K562 (cell line): ENCODE measurements at regions not wholly inside any gene's neighbourhood (a gene's known extent, or its start where the extent isn't known, plus 50 kb on each side); places are given as distances from the start of the nearest gene placed in this dataset.

Experiments used
- ATAC-seq: fragments of 200-7000 bp; cut with Tn5 transposase; 3 replicates; pipeline ENCODE4 v1.9.1; 2020; ENCODE audit warnings: moderate library complexity
- BruUV-seq: library from RNA; stranded (reverse); fragments of 400-500 nt; replicated peaks from 2 replicates; lab custom pipeline; 2021; lab: Mats Ljungman, UMichigan
- CTCF ChIA-PET: fragments of 300-600 bp; formaldehyde crosslinking; extraction: SDS; loops from one replicate; lab custom pipeline; 2021; ENCODE audit warnings: low intra/inter-chr PET ratio; lab: Yijun Ruan, JAX
- POLR2A ChIA-PET: fragments of 300-600, 350-650 bp; sonication (Branson Sonifier 250); formaldehyde crosslinking; extraction: SDS; loops from one replicate; lab custom pipeline; 2021; ENCODE audit warnings: antibody characterized with exemption, inconsistent platforms; lab: Yijun Ruan, JAX
- DNase-seq, 4 experiments: peaks; one replicate each; pipeline versions ENCODE4 v3.0.0 to v3.0.0-alpha.2; 2011 to 2018; ENCODE audit warnings: low spot score in 3 of 4, mixed read lengths in 3 of 4; ENCODE audit errors: extremely low read depth in 1 of 4
- FAIRE-seq: peaks from 2 replicates; lab custom pipeline; 2011; peaks lifted over from hg19 to GRCh38; lab: Jason Lieb, UNC
- H2AFZ ChIP-seq: 2 replicates; pipeline ENCODE4 v1.6.0; 2011; ENCODE audit warnings: low read depth, low read length, control low read depth, inconsistent platforms
- H3K27ac ChIP-seq: fragments of 200-600 bp; 3 replicates; pipeline ENCODE4 v1.8.0; 2011; ENCODE audit warnings: low read depth, mild to moderate bottlenecking, control low read depth, inconsistent platforms, low read length, moderate library complexity, mixed read lengths; ENCODE audit errors: extremely low read depth
- H3K27me3 ChIP-seq, 2 experiments: fragments of 300-600 bp in 1 of 2; 2 replicates in 1 of 2; 3 replicates in 1 of 2; pipeline versions ENCODE4 v1.6.0 to v1.8.0; 2011; ENCODE audit warnings: inconsistent platforms in 2 of 2, low read length in 2 of 2, mild to moderate bottlenecking in 1 of 2, mixed read lengths in 1 of 2, moderate library complexity in 1 of 2; ENCODE audit not compliant: control insufficient read depth in 2 of 2, insufficient read depth in 2 of 2
- H3K36me3 ChIP-seq: fragments of 300-600 bp; 3 replicates; pipeline ENCODE4 v1.8.0; 2011; ENCODE audit warnings: mild to moderate bottlenecking, low read length, inconsistent platforms; ENCODE audit not compliant: control insufficient read depth, insufficient read depth
- H3K4me1 ChIP-seq, 2 experiments: fragments of 200-600 bp in 1 of 2; replicated peaks in 1 of 2; 2 replicates in 1 of 2; 3 replicates in 1 of 2; pipeline versions ENCODE4 v1.5.1 to v1.8.0; 2011; ENCODE audit warnings: inconsistent platforms in 2 of 2, low read length in 2 of 2, mild to moderate bottlenecking in 1 of 2, mixed read lengths in 1 of 2, moderate library complexity in 1 of 2; ENCODE audit not compliant: control insufficient read depth in 2 of 2, insufficient read depth in 2 of 2
- H3K4me2 ChIP-seq: 2 replicates; pipeline ENCODE4 v1.6.1; 2011; ENCODE audit warnings: low read length, control low read depth, inconsistent platforms, mixed read lengths; ENCODE audit not compliant: insufficient read depth
- H3K4me3 ChIP-seq: fragments of 200-600 bp; sonication (generic), shearing (Covaris generic); 2 replicates; pipeline ENCODE4 v1.5.1; 2016; ENCODE audit warnings: control low read depth, inconsistent platforms
- H3K79me2 ChIP-seq: fragments of 200-600 bp; 3 replicates; pipeline ENCODE4 v1.8.0; 2011; ENCODE audit warnings: low read length, inconsistent platforms; ENCODE audit not compliant: control insufficient read depth, insufficient read depth
- H3K9ac ChIP-seq, 2 experiments: 2 replicates each; pipeline versions ENCODE4 v1.6.0 to v1.6.1; 2011; ENCODE audit warnings: low read depth in 2 of 2, low read length in 2 of 2, control low read depth in 1 of 2, inconsistent platforms in 1 of 2, mild to moderate bottlenecking in 1 of 2, mixed read lengths in 1 of 2; ENCODE audit not compliant: insufficient read depth in 1 of 2
- H3K9me1 ChIP-seq: one replicate; pipeline ENCODE4 v1.6.0; 2011; ENCODE audit warnings: inconsistent platforms, mild to moderate bottlenecking, low read length, moderate library complexity; ENCODE audit not compliant: control insufficient read depth, insufficient read depth
- H3K9me3 ChIP-seq: replicated peaks from 2 replicates; pipeline ENCODE4 v1.5.1; 2011; ENCODE audit warnings: low read depth, low read length, inconsistent platforms; ENCODE audit not compliant: control insufficient read depth, insufficient read depth
- H4K20me1 ChIP-seq: replicated peaks from 2 replicates; pipeline ENCODE4 v1.6.1; 2011; ENCODE audit warnings: low read length, inconsistent platforms, mixed read lengths; ENCODE audit not compliant: control insufficient read depth, insufficient read depth
- DMBX1 ChIP-seq: fragments of 250-450 bp; sonication (Bioruptor Pico); IDR thresholded peaks from 2 replicates; pipeline ENCODE4 v1.8.0; 2022; ENCODE audit warnings: inconsistent platforms, mild to moderate bottlenecking, moderate library complexity, borderline replicate concordance
- HNRNPK ChIP-seq: fragments of 200-400 bp; formaldehyde crosslinking; IDR thresholded peaks from one replicate; pipeline ENCODE4 v1.6.1; 2018; ENCODE audit warnings: mild to moderate bottlenecking, low read depth, low read length; ENCODE audit not compliant: poor library complexity, severe bottlenecking
- HOXB6 ChIP-seq: fragments of 250-450 bp; sonication (Bioruptor Pico); IDR thresholded peaks from 2 replicates; pipeline ENCODE4 v1.5.1; 2022; ENCODE audit warnings: mild to moderate bottlenecking, borderline replicate concordance
- SMAD4 ChIP-seq: fragments of 250-450 bp; sonication (Bioruptor Pico); conservative IDR thresholded peaks from 2 replicates; pipeline ENCODE4 v1.8.0; 2021; ENCODE audit warnings: inconsistent platforms, mild to moderate bottlenecking, moderate library complexity
- ZFPM2 ChIP-seq: fragments of 250-450 bp; sonication (Bioruptor Pico); IDR thresholded peaks from 2 replicates; pipeline ENCODE4 v1.5.1; 2022; ENCODE audit warnings: mild to moderate bottlenecking
- ZFX ChIP-seq: sonication (generic); formaldehyde crosslinking; IDR thresholded peaks from 2 replicates; pipeline ENCODE4 v1.8.0; 2022; ENCODE audit warnings: mild to moderate bottlenecking, missing genetic modification reagents, moderate library complexity
- WGBS: fragments of 100-300 bp; shearing (Covaris generic); methylation state at CpG from one replicate; pipeline ENCODE4 v1.1.6; 2016; ENCODE audit warnings: low coverage, mixed read lengths; ENCODE audit not compliant: insufficient coverage; ENCODE audit errors: missing lambda C conversion rate; 5-methylcytosine and 5-hydroxymethylcytosine counted together
- in situ Hi-C: fragments of 300-500 bp; cut with MboI; formaldehyde crosslinking; loops from 4 replicates; pipeline ENCODE4 v1.15.0; 2018; ENCODE audit warnings: inconsistent platforms, mixed read lengths
- intact Hi-C: fragments of 100-400 bp; cut with micrococcal nuclease; formaldehyde crosslinking; loops from 2 replicates; pipeline ENCODE4 v1.14.2; 2022
- TF ChIP-seq, protein P1 (sequence below): fragments of 200-800 bp; sonication (Bioruptor generic); IDR thresholded peaks from 2 replicates; pipeline ENCODE4 v1.6.1; 2016; ENCODE audit warnings: missing genetic modification characterization, missing compliant biosample characterization
- TF ChIP-seq, protein P2 (sequence below): fragments of 250-450 bp; sonication (Bioruptor Pico); IDR thresholded peaks from 2 replicates; pipeline ENCODE4 v1.4.0; 2020
- TF ChIP-seq, protein P3 (sequence below): sonication (generic); formaldehyde crosslinking; IDR thresholded peaks from 2 replicates; pipeline ENCODE4 v1.8.0; 2022; ENCODE audit warnings: mild to moderate bottlenecking, missing genetic modification reagents

DNA sequence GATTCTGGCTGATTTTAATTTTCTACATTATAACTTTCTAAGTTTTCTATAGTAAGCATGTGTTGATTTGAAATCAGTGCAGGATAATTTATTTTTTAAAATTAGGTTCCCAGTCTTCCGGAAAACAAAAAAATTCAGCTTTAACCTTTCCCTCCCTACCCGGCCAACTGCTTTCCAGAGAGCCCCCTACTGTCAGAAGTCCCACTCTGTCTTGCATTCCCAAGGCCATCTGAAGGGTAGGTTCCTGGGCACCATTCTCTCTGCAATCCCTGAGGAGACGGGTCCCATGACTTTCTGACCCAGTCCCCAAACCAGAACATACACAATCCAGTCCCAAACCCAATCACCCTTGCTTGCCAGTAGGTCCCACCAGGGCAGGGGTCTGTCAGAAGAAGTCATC is 200.3 kb downstream of the CYLD start:
- no peaks in the 10 kb centered on the region for H4K20me1 ChIP-seq
- POLR2A ChIA-PET = no interaction called here
- intact Hi-C loops = no loop called here
- WGBS = 0% methylated on average over 3 of the region's 3 CpGs
- no peaks in the 10 kb centered on the region for H3K9me3 ChIP-seq
- DNase-seq (no peak), ATAC-seq (no peak), FAIRE-seq (no peak)
- no peak overlapping the region for H3K27ac ChIP-seq
- no peaks in the 10 kb centered on the region for H3K36me3 ChIP-seq
- BruUV-seq = no TSS peak
- H3K4me3 ChIP-seq = no peak overlapping the region
- H3K9ac ChIP-seq = no peak overlapping the region
- no peak overlapping the region for H3K4me2 ChIP-seq
- H3K27me3 ChIP-seq = no peaks in the 10 kb centered on the region; a peak in 1 of 5 replicates
- no peaks in the 10 kb centered on the region for H3K9me1 ChIP-seq
- in situ Hi-C loops = no loop called here
- no peak overlapping the region for H2AFZ ChIP-seq
- H3K4me1 ChIP-seq = no peaks in the 10 kb centered on the region
- H3K79me2 ChIP-seq = no peaks in the 10 kb centered on the region
- CTCF ChIA-PET = no interaction called here
- no peak for TF ChIP-seq HNRNPK
- no peak for TF ChIP-seq ZFX
- TF ChIP-seq, protein P1, sequence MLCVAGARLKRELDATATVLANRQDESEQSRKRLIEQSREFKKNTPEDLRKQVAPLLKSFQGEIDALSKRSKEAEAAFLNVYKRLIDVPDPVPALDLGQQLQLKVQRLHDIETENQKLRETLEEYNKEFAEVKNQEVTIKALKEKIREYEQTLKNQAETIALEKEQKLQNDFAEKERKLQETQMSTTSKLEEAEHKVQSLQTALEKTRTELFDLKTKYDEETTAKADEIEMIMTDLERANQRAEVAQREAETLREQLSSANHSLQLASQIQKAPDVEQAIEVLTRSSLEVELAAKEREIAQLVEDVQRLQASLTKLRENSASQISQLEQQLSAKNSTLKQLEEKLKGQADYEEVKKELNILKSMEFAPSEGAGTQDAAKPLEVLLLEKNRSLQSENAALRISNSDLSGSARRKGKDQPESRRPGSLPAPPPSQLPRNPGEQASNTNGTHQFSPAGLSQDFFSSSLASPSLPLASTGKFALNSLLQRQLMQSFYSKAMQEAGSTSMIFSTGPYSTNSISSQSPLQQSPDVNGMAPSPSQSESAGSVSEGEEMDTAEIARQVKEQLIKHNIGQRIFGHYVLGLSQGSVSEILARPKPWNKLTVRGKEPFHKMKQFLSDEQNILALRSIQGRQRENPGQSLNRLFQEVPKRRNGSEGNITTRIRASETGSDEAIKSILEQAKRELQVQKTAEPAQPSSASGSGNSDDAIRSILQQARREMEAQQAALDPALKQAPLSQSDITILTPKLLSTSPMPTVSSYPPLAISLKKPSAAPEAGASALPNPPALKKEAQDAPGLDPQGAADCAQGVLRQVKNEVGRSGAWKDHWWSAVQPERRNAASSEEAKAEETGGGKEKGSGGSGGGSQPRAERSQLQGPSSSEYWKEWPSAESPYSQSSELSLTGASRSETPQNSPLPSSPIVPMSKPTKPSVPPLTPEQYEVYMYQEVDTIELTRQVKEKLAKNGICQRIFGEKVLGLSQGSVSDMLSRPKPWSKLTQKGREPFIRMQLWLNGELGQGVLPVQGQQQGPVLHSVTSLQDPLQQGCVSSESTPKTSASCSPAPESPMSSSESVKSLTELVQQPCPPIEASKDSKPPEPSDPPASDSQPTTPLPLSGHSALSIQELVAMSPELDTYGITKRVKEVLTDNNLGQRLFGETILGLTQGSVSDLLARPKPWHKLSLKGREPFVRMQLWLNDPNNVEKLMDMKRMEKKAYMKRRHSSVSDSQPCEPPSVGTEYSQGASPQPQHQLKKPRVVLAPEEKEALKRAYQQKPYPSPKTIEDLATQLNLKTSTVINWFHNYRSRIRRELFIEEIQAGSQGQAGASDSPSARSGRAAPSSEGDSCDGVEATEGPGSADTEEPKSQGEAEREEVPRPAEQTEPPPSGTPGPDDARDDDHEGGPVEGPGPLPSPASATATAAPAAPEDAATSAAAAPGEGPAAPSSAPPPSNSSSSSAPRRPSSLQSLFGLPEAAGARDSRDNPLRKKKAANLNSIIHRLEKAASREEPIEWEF (CRISPR knock-in tag) = no peak
- no peak for TF ChIP-seq SMAD4 (CRISPR knock-in tag)
- TF ChIP-seq HOXB6 (CRISPR knock-in tag) = no peak
- no peak for TF ChIP-seq DMBX1
- TF ChIP-seq, protein P2, sequence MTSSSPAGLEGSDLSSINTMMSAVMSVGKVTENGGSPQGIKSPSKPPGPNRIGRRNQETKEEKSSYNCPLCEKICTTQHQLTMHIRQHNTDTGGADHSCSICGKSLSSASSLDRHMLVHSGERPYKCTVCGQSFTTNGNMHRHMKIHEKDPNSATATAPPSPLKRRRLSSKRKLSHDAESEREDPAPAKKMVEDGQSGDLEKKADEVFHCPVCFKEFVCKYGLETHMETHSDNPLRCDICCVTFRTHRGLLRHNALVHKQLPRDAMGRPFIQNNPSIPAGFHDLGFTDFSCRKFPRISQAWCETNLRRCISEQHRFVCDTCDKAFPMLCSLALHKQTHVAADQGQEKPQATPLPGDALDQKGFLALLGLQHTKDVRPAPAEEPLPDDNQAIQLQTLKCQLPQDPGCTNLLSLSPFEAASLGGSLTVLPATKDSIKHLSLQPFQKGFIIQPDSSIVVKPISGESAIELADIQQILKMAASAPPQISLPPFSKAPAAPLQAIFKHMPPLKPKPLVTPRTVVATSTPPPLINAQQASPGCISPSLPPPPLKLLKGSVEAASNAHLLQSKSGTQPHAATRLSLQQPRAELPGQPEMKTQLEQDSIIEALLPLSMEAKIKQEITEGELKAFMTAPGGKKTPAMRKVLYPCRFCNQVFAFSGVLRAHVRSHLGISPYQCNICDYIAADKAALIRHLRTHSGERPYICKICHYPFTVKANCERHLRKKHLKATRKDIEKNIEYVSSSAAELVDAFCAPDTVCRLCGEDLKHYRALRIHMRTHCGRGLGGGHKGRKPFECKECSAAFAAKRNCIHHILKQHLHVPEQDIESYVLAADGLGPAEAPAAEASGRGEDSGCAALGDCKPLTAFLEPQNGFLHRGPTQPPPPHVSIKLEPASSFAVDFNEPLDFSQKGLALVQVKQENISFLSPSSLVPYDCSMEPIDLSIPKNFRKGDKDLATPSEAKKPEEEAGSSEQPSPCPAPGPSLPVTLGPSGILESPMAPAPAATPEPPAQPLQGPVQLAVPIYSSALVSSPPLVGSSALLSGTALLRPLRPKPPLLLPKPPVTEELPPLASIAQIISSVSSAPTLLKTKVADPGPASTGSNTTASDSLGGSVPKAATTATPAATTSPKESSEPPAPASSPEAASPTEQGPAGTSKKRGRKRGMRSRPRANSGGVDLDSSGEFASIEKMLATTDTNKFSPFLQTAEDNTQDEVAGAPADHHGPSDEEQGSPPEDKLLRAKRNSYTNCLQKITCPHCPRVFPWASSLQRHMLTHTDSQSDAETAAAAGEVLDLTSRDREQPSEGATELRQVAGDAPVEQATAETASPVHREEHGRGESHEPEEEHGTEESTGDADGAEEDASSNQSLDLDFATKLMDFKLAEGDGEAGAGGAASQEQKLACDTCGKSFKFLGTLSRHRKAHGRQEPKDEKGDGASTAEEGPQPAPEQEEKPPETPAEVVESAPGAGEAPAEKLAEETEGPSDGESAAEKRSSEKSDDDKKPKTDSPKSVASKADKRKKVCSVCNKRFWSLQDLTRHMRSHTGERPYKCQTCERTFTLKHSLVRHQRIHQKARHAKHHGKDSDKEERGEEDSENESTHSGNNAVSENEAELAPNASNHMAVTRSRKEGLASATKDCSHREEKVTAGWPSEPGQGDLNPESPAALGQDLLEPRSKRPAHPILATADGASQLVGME (CRISPR knock-in tag) = no peak
- TF ChIP-seq, protein P3, sequence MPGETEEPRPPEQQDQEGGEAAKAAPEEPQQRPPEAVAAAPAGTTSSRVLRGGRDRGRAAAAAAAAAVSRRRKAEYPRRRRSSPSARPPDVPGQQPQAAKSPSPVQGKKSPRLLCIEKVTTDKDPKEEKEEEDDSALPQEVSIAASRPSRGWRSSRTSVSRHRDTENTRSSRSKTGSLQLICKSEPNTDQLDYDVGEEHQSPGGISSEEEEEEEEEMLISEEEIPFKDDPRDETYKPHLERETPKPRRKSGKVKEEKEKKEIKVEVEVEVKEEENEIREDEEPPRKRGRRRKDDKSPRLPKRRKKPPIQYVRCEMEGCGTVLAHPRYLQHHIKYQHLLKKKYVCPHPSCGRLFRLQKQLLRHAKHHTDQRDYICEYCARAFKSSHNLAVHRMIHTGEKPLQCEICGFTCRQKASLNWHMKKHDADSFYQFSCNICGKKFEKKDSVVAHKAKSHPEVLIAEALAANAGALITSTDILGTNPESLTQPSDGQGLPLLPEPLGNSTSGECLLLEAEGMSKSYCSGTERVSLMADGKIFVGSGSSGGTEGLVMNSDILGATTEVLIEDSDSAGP (CRISPR knock-in tag) = no peak
- TF ChIP-seq ZFPM2 (CRISPR knock-in tag) = no peak
